Peyer's patch (tissue), 4 donors: ENCODE measurements at regions not wholly inside any gene's neighbourhood (a gene's known extent, or its start where the extent isn't known, plus 50 kb on each side); places are given as distances from the start of the nearest gene placed in this dataset.

Experiments used
- CTCF ChIP-seq, 6 experiments: fragments of 450-650 bp in 4 of 6; fragments of 200-600 bp in 2 of 6; sonication (generic) in 1 of 6; IDR thresholded peaks; one replicate each; pipeline ENCODE4 v1.5.1; 2017 to 2019; ENCODE audit warnings: antibody characterized with exemption in 6 of 6, mild to moderate bottlenecking in 3 of 6, moderate library complexity in 1 of 6
- POLR2A ChIP-seq, 2 donors: fragments of 450-650 bp; IDR thresholded peaks; one replicate each; pipeline ENCODE4 v1.5.1; 2017; ENCODE audit warnings: antibody characterized with exemption in 2 of 2, mild to moderate bottlenecking in 2 of 2, moderate library complexity in 2 of 2

- TF ChIP-seq POLR2A (IDR thresholded peaks at IDR 0.05) (no peak), CTCF (IDR thresholded peaks at IDR 0.05) (no peak)
These were observed 519.6 kb downstream of the CYLC2 start for GRCh38 chr9:103514767-103515166.
